IPS-15b (cell line): ENCODE measurements at regions not wholly inside any gene's neighbourhood (a gene's known extent, or its start where the extent isn't known, plus 50 kb on each side); places are given as distances from the start of the nearest gene placed in this dataset.
"Not testable (repeated sequence)": the region's sequence is repeated elsewhere in the genome, so short reads cannot be mapped to it uniquely, and the experiment has no call there.

Experiments used
- H3K27me3 ChIP-seq: one replicate; pipeline ENCODE4 v1.6.1; 2013; ENCODE audit warnings: low read length; ENCODE audit not compliant: control insufficient read depth, insufficient read depth
- H3K36me3 ChIP-seq: one replicate; pipeline ENCODE4 v1.6.1; 2013; ENCODE audit warnings: low read length; ENCODE audit not compliant: control insufficient read depth, insufficient read depth
- H3K4me1 ChIP-seq: one replicate; pipeline ENCODE4 v1.6.1; 2013; ENCODE audit warnings: mild to moderate bottlenecking, low read length; ENCODE audit not compliant: control insufficient read depth, insufficient read depth
- H3K4me3 ChIP-seq: one replicate; pipeline ENCODE4 v1.5.1; 2013; ENCODE audit warnings: low read depth, low read length
- H3K9ac ChIP-seq: one replicate; pipeline ENCODE4 v1.6.1; 2013; ENCODE audit warnings: low read depth, mild to moderate bottlenecking, low read length
- H3K9me3 ChIP-seq: one replicate; pipeline ENCODE4 v1.6.1; 2013; ENCODE audit warnings: mild to moderate bottlenecking, low read length; ENCODE audit not compliant: control insufficient read depth, insufficient read depth

- Histone ChIP-seq H3K9ac (no peak overlapping the region), H3K4me3 (no peak overlapping the region), H3K4me1 (peaks cover 2% of the 10 kb centered on the region), H3K36me3 (no peaks in the 10 kb centered on the region), H3K9me3 (no peaks in the 10 kb centered on the region), H3K27me3 (no peaks in the 10 kb centered on the region)
Observed at GRCh38 chr11:97667057-97667456, 1277.2 kb downstream of the JRKL start.

GRCh38 chr11:97683733-97684132 lies 1293.9 kb downstream of the JRKL start:
- no peaks in the 10 kb centered on the region for H3K27me3 ChIP-seq
- H3K9ac ChIP-seq, result no peak overlapping the region
- no peaks in the 10 kb centered on the region for H3K4me1 ChIP-seq
- H3K4me3 ChIP-seq, result no peak overlapping the region
- H3K9me3 ChIP-seq, result no peaks in the 10 kb centered on the region
- no peaks in the 10 kb centered on the region for H3K36me3 ChIP-seq

- Histone ChIP-seq H3K9me3 (no peaks in the 10 kb centered on the region), H3K4me3 (no peak overlapping the region), H3K36me3 (no peaks in the 10 kb centered on the region), H3K9ac (no peak overlapping the region), H3K4me1 (no peaks in the 10 kb centered on the region), H3K27me3 (no peaks in the 10 kb centered on the region)
Observed at GRCh38 chr11:97684486-97685439, 1295.0 kb downstream of the JRKL start.

- H3K36me3 ChIP-seq, result no peaks in the 10 kb centered on the region
- no peaks in the 10 kb centered on the region for H3K9me3 ChIP-seq
- no peak overlapping the region for H3K4me3 ChIP-seq
- H3K27me3 ChIP-seq, result no peaks in the 10 kb centered on the region
- H3K9ac ChIP-seq, result no peak overlapping the region
- no peaks in the 10 kb centered on the region for H3K4me1 ChIP-seq
Observed at GRCh38 chr11:97685695-97686094, 1295.9 kb downstream of the JRKL start.

GRCh38 chr11:97687111-97687510 lies 1297.3 kb downstream of the JRKL start:
- no peaks in the 10 kb centered on the region for H3K4me1 ChIP-seq
- no peak overlapping the region for H3K9ac ChIP-seq
- no peaks in the 10 kb centered on the region for H3K9me3 ChIP-seq
- H3K36me3 ChIP-seq, result no peaks in the 10 kb centered on the region
- no peak overlapping the region for H3K4me3 ChIP-seq
- no peaks in the 10 kb centered on the region for H3K27me3 ChIP-seq

GRCh38 chr11:97691061-97691460 lies 1301.2 kb downstream of the JRKL start:
- Histone ChIP-seq H3K9me3 (no peaks in the 10 kb centered on the region), H3K4me1 (no peaks in the 10 kb centered on the region), H3K4me3 (no peak overlapping the region), H3K27me3 (no peaks in the 10 kb centered on the region), H3K36me3 (no peaks in the 10 kb centered on the region), H3K9ac (no peak overlapping the region)

GRCh38 chr11:97702951-97703350 lies 1313.1 kb downstream of the JRKL start:
- Histone ChIP-seq H3K4me1 (no peaks in the 10 kb centered on the region), H3K4me3 (no peak overlapping the region), H3K27me3 (no peaks in the 10 kb centered on the region), H3K9ac (no peak overlapping the region), H3K9me3 (no peaks in the 10 kb centered on the region), H3K36me3 (no peaks in the 10 kb centered on the region)

- no peaks in the 10 kb centered on the region for H3K9me3 ChIP-seq
- no peaks in the 10 kb centered on the region for H3K36me3 ChIP-seq
- H3K4me3 ChIP-seq, result no peak overlapping the region
- H3K27me3 ChIP-seq, result no peaks in the 10 kb centered on the region
- no peaks in the 10 kb centered on the region for H3K4me1 ChIP-seq
- no peak overlapping the region for H3K9ac ChIP-seq
Observed at GRCh38 chr11:97703851-97704250, 1314.0 kb downstream of the JRKL start.

- not testable (repeated sequence) for H3K9me3 ChIP-seq, H3K4me1 ChIP-seq, H3K4me3 ChIP-seq, H3K36me3 ChIP-seq, H3K27me3 ChIP-seq, H3K9ac ChIP-seq
Observed at GRCh38 chr11:97705441-97705840, 1315.3 kb upstream of the CNTN5 start.

- Histone ChIP-seq H3K9me3 (no peaks in the 10 kb centered on the region), H3K4me3 (no peak overlapping the region), H3K9ac (no peak overlapping the region), H3K4me1 (peaks cover 7% of the 10 kb centered on the region), H3K27me3 (no peaks in the 10 kb centered on the region), H3K36me3 (no peaks in the 10 kb centered on the region)
Observed at GRCh38 chr11:97717922-97718321, 1302.8 kb upstream of the CNTN5 start.

- Histone ChIP-seq H3K27me3 (no peaks in the 10 kb centered on the region), H3K9me3 (no peaks in the 10 kb centered on the region), H3K4me1 (peaks cover 7% of the 10 kb centered on the region), H3K36me3 (no peaks in the 10 kb centered on the region), H3K9ac (no peak overlapping the region), H3K4me3 (no peak overlapping the region)
Observed at GRCh38 chr11:97722065-97722464, 1298.7 kb upstream of the CNTN5 start.

GRCh38 chr11:97722721-97723120 lies 1298.0 kb upstream of the CNTN5 start:
- Histone ChIP-seq H3K4me1 (peaks cover 7% of the 10 kb centered on the region), H3K4me3 (no peak overlapping the region), H3K27me3 (no peaks in the 10 kb centered on the region), H3K9me3 (no peaks in the 10 kb centered on the region), H3K9ac (no peak overlapping the region), H3K36me3 (no peaks in the 10 kb centered on the region)
